Omental fat pad (tissue), 3 donors: ENCODE measurements at regions not wholly inside any gene's neighbourhood (a gene's known extent, or its start where the extent isn't known, plus 50 kb on each side); places are given as distances from the start of the nearest gene placed in this dataset.
"Not testable (repeated sequence)": the region's sequence is repeated elsewhere in the genome, so short reads cannot be mapped to it uniquely, and the experiment has no call there.

Experiments used
- ATAC-seq: fragments of 150-250 bp; one replicate; pipeline ENCODE4 v1.9.1; 2016; ENCODE audit warnings: mild to moderate bottlenecking, moderate library complexity; ENCODE audit not compliant: low FRiP score
- DNase-seq: peaks from one replicate; pipeline ENCODE4 v3.0.0-alpha.2; 2019; ENCODE audit warnings: low spot score
- TF ChIP-seq, protein P1 (sequence below), 3 donors: fragments of 450-650 bp; IDR thresholded peaks; one replicate each; pipeline ENCODE4 v1.5.1; 2016 to 2017; ENCODE audit warnings: antibody characterized with exemption in 3 of 3, mild to moderate bottlenecking in 3 of 3, moderate library complexity in 2 of 3

DNA sequence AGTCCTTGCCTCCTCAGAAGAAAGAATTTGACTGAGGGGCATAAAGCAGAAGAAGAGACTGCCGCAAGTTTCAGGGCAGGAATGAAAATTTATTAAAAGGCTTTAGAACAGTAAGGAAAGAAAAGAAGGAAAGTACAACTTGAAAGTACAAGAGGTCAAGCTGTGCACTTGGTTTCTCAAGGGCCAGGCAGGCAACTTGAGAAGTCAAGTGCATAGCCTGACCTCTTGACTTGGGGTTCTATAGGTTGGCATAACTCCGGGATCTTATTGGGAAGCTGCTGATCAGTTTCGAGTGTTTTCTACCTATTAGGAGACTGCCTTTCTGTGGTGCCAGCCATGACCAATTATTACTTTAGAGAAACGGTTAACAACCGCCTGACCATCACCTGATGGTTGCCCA is 237.0 kb upstream of the RGS17 start:
- TF ChIP-seq, protein P1, sequence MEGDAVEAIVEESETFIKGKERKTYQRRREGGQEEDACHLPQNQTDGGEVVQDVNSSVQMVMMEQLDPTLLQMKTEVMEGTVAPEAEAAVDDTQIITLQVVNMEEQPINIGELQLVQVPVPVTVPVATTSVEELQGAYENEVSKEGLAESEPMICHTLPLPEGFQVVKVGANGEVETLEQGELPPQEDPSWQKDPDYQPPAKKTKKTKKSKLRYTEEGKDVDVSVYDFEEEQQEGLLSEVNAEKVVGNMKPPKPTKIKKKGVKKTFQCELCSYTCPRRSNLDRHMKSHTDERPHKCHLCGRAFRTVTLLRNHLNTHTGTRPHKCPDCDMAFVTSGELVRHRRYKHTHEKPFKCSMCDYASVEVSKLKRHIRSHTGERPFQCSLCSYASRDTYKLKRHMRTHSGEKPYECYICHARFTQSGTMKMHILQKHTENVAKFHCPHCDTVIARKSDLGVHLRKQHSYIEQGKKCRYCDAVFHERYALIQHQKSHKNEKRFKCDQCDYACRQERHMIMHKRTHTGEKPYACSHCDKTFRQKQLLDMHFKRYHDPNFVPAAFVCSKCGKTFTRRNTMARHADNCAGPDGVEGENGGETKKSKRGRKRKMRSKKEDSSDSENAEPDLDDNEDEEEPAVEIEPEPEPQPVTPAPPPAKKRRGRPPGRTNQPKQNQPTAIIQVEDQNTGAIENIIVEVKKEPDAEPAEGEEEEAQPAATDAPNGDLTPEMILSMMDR (IDR thresholded peaks at IDR 0.05), result no peak
- no peak for DNase-seq
- no peak for ATAC-seq

DNA sequence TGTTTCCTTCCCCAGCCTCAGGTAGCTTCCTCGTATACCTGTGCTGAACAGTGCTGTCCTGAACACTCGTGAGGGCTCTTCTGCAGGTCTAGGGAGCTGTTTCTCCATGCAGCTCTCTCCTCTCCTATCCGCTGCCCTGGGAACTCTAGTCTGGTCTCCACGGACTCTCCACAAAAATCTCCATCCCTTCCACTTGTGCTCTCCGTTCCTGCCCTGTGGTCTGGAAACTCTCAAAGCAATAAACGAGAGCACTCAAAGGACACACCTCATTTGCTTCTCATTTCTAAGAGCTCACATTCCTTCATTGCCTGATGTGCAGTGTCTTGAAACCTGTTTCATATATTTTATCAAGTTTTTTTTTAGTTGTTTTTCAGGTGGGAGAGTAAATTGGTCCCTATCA is 235.9 kb upstream of the RGS17 start:
- DNase-seq (no peak), ATAC-seq (no peak)
- TF ChIP-seq, protein P1 (IDR thresholded peaks at IDR 0.05), result no peak

DNA sequence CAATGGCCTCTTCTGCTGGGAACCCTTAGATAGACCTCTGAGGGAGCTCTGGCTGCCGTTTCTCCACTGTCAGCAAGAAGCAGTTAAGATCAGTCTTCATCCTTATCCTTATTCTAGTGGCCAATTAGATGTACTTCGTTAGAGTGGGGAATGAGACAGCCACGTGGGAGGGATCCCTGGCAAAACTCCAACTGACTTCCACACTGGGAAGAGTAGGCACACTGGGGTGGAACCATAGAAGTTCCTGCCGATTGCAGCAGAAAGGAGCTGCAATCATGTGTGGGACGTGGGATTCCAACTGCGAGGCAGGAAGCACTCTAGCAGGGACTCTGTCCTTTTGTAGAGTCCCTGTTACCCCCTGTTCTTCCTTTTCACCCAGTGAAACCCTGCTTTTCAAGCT is 226.3 kb upstream of the RGS17 start:
- ATAC-seq, result no peak

DNA sequence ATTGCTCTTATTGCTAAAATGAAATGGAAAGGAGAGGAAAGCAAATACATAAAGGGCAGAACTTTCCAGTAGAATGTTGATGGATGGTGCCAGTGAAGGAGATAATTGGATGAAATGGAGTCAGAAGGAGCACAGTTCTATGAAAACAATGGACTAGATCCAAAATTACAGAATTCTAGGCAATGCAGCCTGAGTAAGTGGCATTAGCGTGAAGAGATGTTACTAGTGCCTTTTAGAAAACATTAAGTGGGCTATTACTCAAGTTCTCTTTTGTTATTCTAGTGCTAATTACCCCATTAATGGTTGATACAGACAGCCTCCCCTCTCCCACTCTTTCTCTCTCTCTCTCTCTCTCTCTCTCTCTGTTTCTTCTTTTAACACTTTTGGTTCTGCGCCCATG is 209.5 kb upstream of the RGS17 start:
- ATAC-seq (no peak), DNase-seq (no peak)
- TF ChIP-seq, protein P1 (IDR thresholded peaks at IDR 0.05), result no peak

More for the DNA sequence above, 226.3 kb upstream of the RGS17 start:
- DNase-seq, result no peak
- TF ChIP-seq, protein P1 (IDR thresholded peaks at IDR 0.05), result no peak

DNA sequence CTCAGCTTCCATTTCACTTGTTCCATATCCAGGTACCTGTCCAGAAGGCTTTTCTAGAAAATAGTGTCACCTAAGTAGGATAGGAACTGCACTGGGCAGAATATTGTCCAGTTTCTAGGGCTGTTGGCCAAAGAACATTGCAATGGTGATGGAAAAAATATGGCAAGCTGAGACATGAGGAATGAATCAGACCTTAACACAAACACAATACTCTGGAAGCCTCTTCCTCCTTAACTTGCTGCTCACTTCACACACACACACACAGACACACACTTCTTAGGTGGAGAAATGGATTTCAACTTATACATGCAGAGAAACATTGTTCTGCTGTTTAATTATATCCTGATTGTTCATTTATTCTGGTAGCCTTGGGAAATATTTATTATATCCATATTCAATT is 203.0 kb upstream of the RGS17 start:
- TF ChIP-seq, protein P1 (IDR thresholded peaks at IDR 0.05), result no peak
- ATAC-seq, result no peak
- DNase-seq, result no peak

DNA sequence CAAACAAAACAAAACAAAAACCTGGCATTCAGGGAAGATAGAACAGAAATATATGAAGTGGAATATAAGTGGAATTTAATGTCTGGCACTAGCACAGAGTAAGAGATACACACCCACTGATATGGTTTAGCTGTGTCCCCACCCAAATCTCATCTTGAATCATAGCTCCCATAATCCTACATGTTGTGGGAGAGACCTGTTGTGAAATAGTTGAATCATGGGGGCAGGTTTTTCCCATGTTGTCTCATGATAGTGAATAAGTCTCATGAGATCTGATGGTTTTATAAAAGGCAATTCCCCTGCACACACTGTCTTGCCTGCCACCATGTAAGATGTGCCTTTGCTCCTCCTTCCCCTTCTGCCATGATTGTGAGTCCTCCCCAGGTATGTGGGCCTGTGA is 200.1 kb upstream of the RGS17 start:
- not testable (repeated sequence) for ATAC-seq, DNase-seq

DNA sequence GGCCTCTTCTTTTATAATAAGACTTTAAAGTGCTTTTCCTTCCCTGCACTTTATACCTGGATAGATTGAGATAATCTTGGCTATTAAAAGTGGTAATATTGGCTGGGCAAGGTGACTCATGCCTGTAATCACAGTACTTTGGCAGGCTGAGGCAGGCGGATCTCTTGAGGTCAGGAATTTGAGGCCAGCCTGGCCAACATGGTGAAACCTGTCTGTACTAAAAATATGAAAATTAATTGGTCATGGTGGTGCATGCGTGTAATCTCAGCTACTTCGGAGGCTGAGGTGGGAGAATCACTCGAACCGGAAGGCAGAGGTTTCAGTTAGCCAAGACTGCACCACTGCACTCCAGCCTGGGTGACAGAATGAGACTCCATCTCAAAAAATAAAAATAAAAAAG is 197.1 kb upstream of the RGS17 start:
- TF ChIP-seq, protein P1 (IDR thresholded peaks at IDR 0.05), result no peak
- no peak for ATAC-seq

DNA sequence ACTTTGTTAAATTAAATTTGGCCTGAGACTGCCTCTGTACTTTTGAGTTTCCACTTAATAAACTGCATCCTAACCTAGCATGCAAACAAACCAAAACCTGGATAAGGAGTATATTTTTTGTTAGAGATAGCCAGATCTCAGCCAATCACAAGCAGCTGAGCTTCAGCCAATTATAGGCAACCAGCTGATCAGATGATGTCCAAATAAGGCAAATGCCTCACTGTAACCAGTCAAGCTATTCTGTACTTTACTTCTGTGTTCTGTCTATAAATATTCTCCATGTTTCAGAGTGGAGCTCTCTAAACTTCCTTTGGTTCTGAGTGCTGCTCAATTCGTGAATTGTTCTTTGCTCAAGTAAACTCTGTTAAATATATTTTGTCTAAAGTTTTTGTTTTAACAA is 194.6 kb upstream of the RGS17 start:
- TF ChIP-seq, protein P1 (IDR thresholded peaks at IDR 0.05), result no peak
- no peak for ATAC-seq

More for the DNA sequence above, 197.1 kb upstream of the RGS17 start:
- DNase-seq, result no peak

More for the DNA sequence above, 194.6 kb upstream of the RGS17 start:
- DNase-seq, result no peak
